Endothelial cell of umbilical vein (primary cell): ENCODE measurements at regions not wholly inside any gene's neighbourhood (a gene's known extent, or its start where the extent isn't known, plus 50 kb on each side); places are given as distances from the start of the nearest gene placed in this dataset.

ENCODE experiments used
- BruUV-seq: library from RNA; stranded (reverse); fragments of 400-500 nt; replicated peaks from 2 replicates; lab custom pipeline; 2021; lab: Mats Ljungman, UMichigan
- CTCF ChIA-PET: fragments of 300-600, 350-600 bp; sonication (Branson Sonifier 250); formaldehyde crosslinking; loops from one replicate; lab custom pipeline; 2021; ENCODE audit warnings: antibody characterized with exemption, inconsistent platforms; lab: Charles Lee
- POLR2A ChIA-PET: fragments of 300-600, 350-600 bp; sonication (Branson Sonifier 250); formaldehyde crosslinking; loops from one replicate; lab custom pipeline; 2021; ENCODE audit warnings: antibody characterized with exemption, inconsistent platforms; lab: Charles Lee
- DNase-seq: peaks from one replicate; pipeline ENCODE4 v3.0.0-alpha.2; 2011; ENCODE audit warnings: low read depth, low spot score
- FAIRE-seq: peaks from 2 replicates; lab custom pipeline; 2011; peaks lifted over from hg19 to GRCh38; lab: Jason Lieb, UNC
- H2AFZ ChIP-seq: 2 replicates; pipeline ENCODE4 v1.6.0; 2012; ENCODE audit warnings: low read depth, low read length, control low read depth, inconsistent platforms
- H3K27ac ChIP-seq: 2 replicates; pipeline ENCODE4 v1.5.1; 2011; ENCODE audit warnings: low read depth, mild to moderate bottlenecking, control low read depth, low read length, moderate library complexity; ENCODE audit not compliant: insufficient read depth
- H3K27me3 ChIP-seq, 2 experiments: 2 replicates each; pipeline versions ENCODE4 v1.6.0 to v1.6.1; 2011; ENCODE audit warnings: low read length in 2 of 2, mixed read lengths in 1 of 2; ENCODE audit not compliant: control insufficient read depth in 2 of 2, insufficient read depth in 2 of 2
- H3K36me3 ChIP-seq, 2 experiments: 2 replicates in 1 of 2; 3 replicates in 1 of 2; pipeline ENCODE4 v1.5.1; 2011; ENCODE audit warnings: low read length in 2 of 2, mild to moderate bottlenecking in 1 of 2, moderate library complexity in 1 of 2; ENCODE audit not compliant: control insufficient read depth in 2 of 2, insufficient read depth in 2 of 2; ENCODE audit errors: extremely low read depth in 1 of 2
- H3K4me1 ChIP-seq: 3 replicates; pipeline ENCODE4 v1.5.1; 2011; ENCODE audit warnings: mild to moderate bottlenecking, low read length; ENCODE audit not compliant: control insufficient read depth, insufficient read depth; ENCODE audit errors: extremely low read depth
- H3K4me2 ChIP-seq: 2 replicates; pipeline ENCODE4 v1.6.1; 2011; ENCODE audit warnings: low read length, control low read depth, mixed read lengths; ENCODE audit not compliant: insufficient read depth
- H3K4me3 ChIP-seq, 3 experiments: fragments of 200-600 bp in 1 of 3; sonication (generic), shearing (Covaris generic) in 1 of 3; replicated peaks in 1 of 3; 2 replicates each; pipeline ENCODE4 v1.5.1; 2011 to 2016; ENCODE audit warnings: control low read depth in 3 of 3, low read length in 3 of 3, mild to moderate bottlenecking in 2 of 3, inconsistent platforms in 1 of 3, low read depth in 1 of 3, moderate library complexity in 1 of 3; ENCODE audit not compliant: insufficient read depth in 1 of 3
- H3K79me2 ChIP-seq: 2 replicates; pipeline ENCODE4 v1.6.0; 2012; ENCODE audit warnings: low read length, inconsistent platforms; ENCODE audit not compliant: control insufficient read depth, insufficient read depth
- H3K9ac ChIP-seq: replicated peaks from 2 replicates; pipeline ENCODE3; 2011; ENCODE audit warnings: low read length, control low read depth; ENCODE audit not compliant: insufficient read depth; ENCODE audit errors: extremely low read depth
- H3K9me1 ChIP-seq: replicated peaks from 3 replicates; pipeline ENCODE4 v1.6.0; 2011; ENCODE audit warnings: mild to moderate bottlenecking, low read length; ENCODE audit not compliant: control insufficient read depth, insufficient read depth; ENCODE audit errors: extremely low read depth
- H3K9me3 ChIP-seq: replicated peaks from 2 replicates; pipeline ENCODE4 v1.5.1; 2012; ENCODE audit warnings: low read length, inconsistent platforms; ENCODE audit not compliant: control insufficient read depth, insufficient read depth
- H4K20me1 ChIP-seq: replicated peaks from 2 replicates; pipeline ENCODE3; 2011; ENCODE audit warnings: mild to moderate bottlenecking, low read length; ENCODE audit not compliant: control insufficient read depth, insufficient read depth; ENCODE audit errors: extremely low read depth
- EZH2 ChIP-seq: IDR thresholded peaks from 2 replicates; pipeline ENCODE4 v1.6.1; 2012; ENCODE audit warnings: borderline replicate concordance, low read depth, mild to moderate bottlenecking, moderate library complexity, low read length, inconsistent platforms; ENCODE audit not compliant: severe bottlenecking
- FOS ChIP-seq: IDR thresholded peaks from 2 replicates; pipeline ENCODE4 v1.6.1; 2011; ENCODE audit warnings: mild to moderate bottlenecking, low read length, moderate library complexity, borderline replicate concordance; ENCODE audit not compliant: insufficient read depth
- GATA2 ChIP-seq: IDR thresholded peaks from 2 replicates; pipeline ENCODE4 v1.7.0; 2011; ENCODE audit warnings: low read depth, mild to moderate bottlenecking, moderate library complexity, mixed read lengths, low read length; ENCODE audit not compliant: insufficient read length, insufficient read depth
- JUN ChIP-seq: IDR thresholded peaks from 2 replicates; pipeline ENCODE4 v1.6.1; 2011; ENCODE audit warnings: borderline replicate concordance, low read depth; ENCODE audit not compliant: insufficient read length, insufficient read depth
- MAX ChIP-seq: IDR thresholded peaks from 2 replicates; pipeline ENCODE4 v1.6.1; 2011; ENCODE audit not compliant: insufficient read depth, insufficient read length
- MYC ChIP-seq: IDR thresholded peaks from one replicate; pipeline ENCODE4 v1.6.1; 2011; ENCODE audit warnings: mild to moderate bottlenecking, low read depth, low read length
- POLR2A ChIP-seq: IDR thresholded peaks from 2 replicates; pipeline ENCODE4 v1.6.1; 2012; ENCODE audit warnings: low read depth, mild to moderate bottlenecking, control low read depth, low read length
- POLR2AphosphoS5 ChIP-seq: IDR thresholded peaks from 2 replicates; pipeline ENCODE4 v1.6.1; 2012; ENCODE audit warnings: low read depth, mild to moderate bottlenecking, control low read depth, low read length, moderate library complexity; ENCODE audit not compliant: insufficient read depth
- dilution Hi-C: fragments of 300-500 bp; cut with MboI; formaldehyde crosslinking; loops from one replicate; pipeline ENCODE4 v1.15.0; 2019; ENCODE audit warnings: low sequenced_read_pairs; ENCODE audit not compliant: extremely low pct_ligation_motif_present
- intact Hi-C: fragments of 100-400 bp; cut with micrococcal nuclease; formaldehyde crosslinking; loops from one replicate; pipeline ENCODE4 v1.10.0; 2022
- TF ChIP-seq, protein P1 (sequence below), 2 donors: IDR thresholded peaks; 1 replicate in 1 of 2; 2 replicates in 1 of 2; pipeline ENCODE4 v1.5.1; 2011; ENCODE audit warnings: low read length in 2 of 2, mild to moderate bottlenecking in 2 of 2, moderate library complexity in 2 of 2, control low read depth in 1 of 2, inconsistent platforms in 1 of 2, low read depth in 1 of 2; ENCODE audit not compliant: insufficient read depth in 1 of 2; ENCODE audit errors: extremely low read depth in 1 of 2

- intact Hi-C loops (no loop called here), dilution Hi-C loops (no loop called here)
- BruUV-seq = no TSS peak
- H3K4me1 ChIP-seq = peaks cover 20% of the 10 kb centered on the region
- no peak overlapping the region for H3K4me2 ChIP-seq
- H4K20me1 ChIP-seq = no peaks in the 10 kb centered on the region
- no peaks in the 10 kb centered on the region for H3K9me1 ChIP-seq
- no peak overlapping the region for H3K27ac ChIP-seq
- no peaks in the 10 kb centered on the region for H3K9me3 ChIP-seq
- CTCF ChIA-PET = interaction anchor here (1.2 to 2.0 kb wide), 3 partner anchors 11 to 20 kb away, joined by 4 to 9 read pairs (median 5); no protein-coding TSS in a partner anchor
- no peaks in the 10 kb centered on the region for H3K36me3 ChIP-seq
- H3K9ac ChIP-seq = no peak overlapping the region
- DNase-seq (no peak), FAIRE-seq (no peak)
- no peak overlapping the region for H2AFZ ChIP-seq
- H3K4me3 ChIP-seq = no peak overlapping the region
- TF ChIP-seq, protein P1, sequence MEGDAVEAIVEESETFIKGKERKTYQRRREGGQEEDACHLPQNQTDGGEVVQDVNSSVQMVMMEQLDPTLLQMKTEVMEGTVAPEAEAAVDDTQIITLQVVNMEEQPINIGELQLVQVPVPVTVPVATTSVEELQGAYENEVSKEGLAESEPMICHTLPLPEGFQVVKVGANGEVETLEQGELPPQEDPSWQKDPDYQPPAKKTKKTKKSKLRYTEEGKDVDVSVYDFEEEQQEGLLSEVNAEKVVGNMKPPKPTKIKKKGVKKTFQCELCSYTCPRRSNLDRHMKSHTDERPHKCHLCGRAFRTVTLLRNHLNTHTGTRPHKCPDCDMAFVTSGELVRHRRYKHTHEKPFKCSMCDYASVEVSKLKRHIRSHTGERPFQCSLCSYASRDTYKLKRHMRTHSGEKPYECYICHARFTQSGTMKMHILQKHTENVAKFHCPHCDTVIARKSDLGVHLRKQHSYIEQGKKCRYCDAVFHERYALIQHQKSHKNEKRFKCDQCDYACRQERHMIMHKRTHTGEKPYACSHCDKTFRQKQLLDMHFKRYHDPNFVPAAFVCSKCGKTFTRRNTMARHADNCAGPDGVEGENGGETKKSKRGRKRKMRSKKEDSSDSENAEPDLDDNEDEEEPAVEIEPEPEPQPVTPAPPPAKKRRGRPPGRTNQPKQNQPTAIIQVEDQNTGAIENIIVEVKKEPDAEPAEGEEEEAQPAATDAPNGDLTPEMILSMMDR (IDR thresholded peaks at IDR 0.05; ENCODE audit: extremely low read depth in 1 of 2, insufficient read depth in 1 of 2, low read depth in 1 of 2, low read length in 2 of 2) = no peak
- TF ChIP-seq MYC (no peak), EZH2 (no peak), FOS (no peak), GATA2 (no peak), POLR2A (no peak), JUN (no peak), POLR2AphosphoS5 (no peak), MAX (no peak)
- POLR2A ChIA-PET = no interaction called here
- H3K27me3 ChIP-seq = no peaks in the 10 kb centered on the region
- H3K79me2 ChIP-seq = no peaks in the 10 kb centered on the region
These were observed 54.7 kb upstream of the RIOK3 start for GRCh38 chr18:23398401-23398800.
